ENCODE measurements at regions not wholly inside any gene's neighbourhood (a gene's known extent, or its start where the extent isn't known, plus 50 kb on each side); places are given as distances from the start of the nearest gene placed in this dataset.

DNA sequence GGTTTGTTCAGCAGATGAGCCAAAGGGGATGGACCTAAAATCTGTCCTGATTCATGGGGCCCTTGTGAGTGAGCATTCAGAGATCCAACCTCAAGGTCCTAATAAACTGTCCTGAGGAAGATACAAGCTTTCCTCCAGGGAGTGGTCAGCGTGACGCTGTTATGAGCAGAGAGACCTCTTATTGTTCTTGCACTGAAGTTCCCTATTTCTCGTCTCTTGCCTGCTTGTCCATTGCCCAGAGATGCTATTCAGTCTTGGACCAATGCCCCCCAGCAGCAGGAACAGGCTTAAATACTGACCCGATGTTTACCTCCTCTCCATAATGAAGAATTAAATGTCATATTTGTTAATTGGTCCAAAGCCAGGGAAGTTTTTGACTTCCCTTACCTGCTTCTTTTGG lies 225.2 kb upstream of the PGR start:
- TF ChIP-seq, protein P1, sequence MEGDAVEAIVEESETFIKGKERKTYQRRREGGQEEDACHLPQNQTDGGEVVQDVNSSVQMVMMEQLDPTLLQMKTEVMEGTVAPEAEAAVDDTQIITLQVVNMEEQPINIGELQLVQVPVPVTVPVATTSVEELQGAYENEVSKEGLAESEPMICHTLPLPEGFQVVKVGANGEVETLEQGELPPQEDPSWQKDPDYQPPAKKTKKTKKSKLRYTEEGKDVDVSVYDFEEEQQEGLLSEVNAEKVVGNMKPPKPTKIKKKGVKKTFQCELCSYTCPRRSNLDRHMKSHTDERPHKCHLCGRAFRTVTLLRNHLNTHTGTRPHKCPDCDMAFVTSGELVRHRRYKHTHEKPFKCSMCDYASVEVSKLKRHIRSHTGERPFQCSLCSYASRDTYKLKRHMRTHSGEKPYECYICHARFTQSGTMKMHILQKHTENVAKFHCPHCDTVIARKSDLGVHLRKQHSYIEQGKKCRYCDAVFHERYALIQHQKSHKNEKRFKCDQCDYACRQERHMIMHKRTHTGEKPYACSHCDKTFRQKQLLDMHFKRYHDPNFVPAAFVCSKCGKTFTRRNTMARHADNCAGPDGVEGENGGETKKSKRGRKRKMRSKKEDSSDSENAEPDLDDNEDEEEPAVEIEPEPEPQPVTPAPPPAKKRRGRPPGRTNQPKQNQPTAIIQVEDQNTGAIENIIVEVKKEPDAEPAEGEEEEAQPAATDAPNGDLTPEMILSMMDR (IDR thresholded peaks at IDR 0.05; ENCODE audit: low read depth, low read length), result no peak
- no peak for DNase-seq (ENCODE audit: extremely low read depth, low read depth)

DNA sequence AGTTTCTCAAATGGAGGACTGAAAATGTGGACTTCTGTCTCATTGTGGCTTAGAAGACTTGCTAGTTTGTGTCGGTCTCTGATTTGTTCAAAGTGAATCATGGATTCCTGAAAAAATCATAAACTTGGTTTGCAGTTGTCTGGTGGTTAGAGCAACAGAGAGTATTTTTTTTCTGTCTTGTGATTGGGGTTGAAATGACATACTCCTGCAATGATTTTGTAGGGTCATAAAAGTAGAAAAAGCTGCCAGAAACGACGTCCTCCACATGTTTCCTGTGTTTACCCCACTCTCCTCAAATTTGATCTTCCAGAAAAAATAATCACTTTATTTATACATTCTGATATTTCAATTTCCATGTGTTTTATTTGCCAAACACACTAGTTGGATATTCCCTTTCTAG lies 219.2 kb upstream of the PGR start:
- no peak for DNase-seq (ENCODE audit: extremely low read depth, low read depth)
- TF ChIP-seq, protein P1 (IDR thresholded peaks at IDR 0.05; ENCODE audit: low read depth, low read length), result no peak

DNA sequence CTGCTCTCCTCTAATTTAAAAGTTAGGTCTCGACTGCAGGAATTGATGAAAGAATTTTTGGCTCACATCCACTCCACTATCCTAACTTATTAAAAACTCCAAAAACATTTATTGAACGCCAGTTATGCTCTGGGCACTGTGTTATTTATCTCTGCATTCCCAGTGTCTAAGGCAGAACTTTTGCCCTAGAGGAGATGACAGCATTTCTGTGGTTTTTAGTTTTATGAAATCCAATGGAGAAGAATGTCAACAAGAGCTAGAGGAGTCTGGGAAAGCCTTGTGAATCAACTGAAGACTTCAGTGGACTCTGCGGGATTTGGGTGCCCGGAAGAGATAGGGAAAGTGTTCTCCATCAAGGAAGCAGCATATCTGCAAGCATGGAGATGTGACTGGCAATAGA lies 217.0 kb upstream of the PGR start:
- DNase-seq (ENCODE audit: extremely low read depth, low read depth), result peak; percentile 16
- TF ChIP-seq, protein P1 (IDR thresholded peaks at IDR 0.05; ENCODE audit: low read depth, low read length), result no peak

DNA sequence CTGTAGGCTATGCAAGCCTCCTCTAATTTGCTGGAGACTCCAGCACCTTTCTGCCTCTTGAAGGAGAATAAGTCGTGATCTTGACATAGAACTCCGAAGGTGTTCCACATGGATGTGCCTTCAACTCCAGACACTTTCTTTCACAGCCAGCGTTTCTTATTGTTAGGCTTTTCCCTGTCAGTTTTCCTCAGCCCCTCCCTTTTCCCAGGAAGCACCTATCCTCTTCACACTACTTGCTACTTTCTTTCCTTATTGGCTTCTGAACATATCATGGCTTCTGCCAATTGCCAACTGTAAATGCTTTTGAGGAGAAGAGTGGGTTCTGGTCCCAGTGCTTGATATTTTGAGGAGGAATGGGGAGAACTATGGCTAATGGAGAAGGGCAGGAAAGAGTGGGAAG lies 216.3 kb upstream of the PGR start:
- TF ChIP-seq, protein P1 (IDR thresholded peaks at IDR 0.05; ENCODE audit: low read depth, low read length), result no peak
- DNase-seq (ENCODE audit: extremely low read depth, low read depth), result no peak

DNA sequence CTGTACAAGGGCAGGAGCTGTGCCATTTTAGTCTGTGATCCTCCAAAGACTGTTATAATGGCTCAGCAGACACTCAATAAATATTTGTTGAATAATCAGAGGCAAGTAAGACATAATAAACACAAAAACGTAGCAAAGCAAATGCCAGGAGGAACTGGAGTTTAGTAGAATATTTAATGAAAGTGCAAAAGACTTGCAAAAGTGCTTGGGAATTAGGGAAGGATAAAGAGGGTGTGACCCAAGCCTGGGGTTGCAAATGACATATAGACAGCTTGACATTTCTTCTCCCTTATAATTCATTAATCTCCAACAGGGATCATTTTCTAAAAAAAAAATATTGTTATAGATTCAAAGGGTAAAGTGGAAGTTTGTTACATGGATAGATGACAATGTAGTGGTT lies 212.7 kb upstream of the PGR start:
- no peak for DNase-seq (ENCODE audit: extremely low read depth, low read depth)
- TF ChIP-seq, protein P1 (IDR thresholded peaks at IDR 0.05; ENCODE audit: low read depth, low read length), result no peak

DNA sequence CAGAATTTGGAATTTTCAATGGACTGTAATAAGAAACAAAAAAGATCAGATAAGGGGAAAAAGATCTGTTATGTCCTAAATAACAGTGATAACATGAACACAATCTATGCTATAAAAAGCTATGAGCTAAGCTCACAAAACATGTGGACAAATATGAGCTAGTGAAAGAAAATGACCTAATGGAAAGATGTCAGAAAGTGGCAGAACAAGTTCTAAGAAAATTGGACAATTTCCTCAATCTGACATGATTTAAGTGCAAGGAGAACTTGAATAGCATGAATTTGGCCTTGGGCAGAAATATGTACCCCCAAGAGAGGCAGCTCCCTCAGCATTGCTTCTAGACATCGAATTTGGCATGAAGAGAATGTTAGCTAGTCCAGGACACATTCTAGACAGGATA lies 212.0 kb upstream of the PGR start:
- DNase-seq (ENCODE audit: extremely low read depth, low read depth), result no peak

DNA sequence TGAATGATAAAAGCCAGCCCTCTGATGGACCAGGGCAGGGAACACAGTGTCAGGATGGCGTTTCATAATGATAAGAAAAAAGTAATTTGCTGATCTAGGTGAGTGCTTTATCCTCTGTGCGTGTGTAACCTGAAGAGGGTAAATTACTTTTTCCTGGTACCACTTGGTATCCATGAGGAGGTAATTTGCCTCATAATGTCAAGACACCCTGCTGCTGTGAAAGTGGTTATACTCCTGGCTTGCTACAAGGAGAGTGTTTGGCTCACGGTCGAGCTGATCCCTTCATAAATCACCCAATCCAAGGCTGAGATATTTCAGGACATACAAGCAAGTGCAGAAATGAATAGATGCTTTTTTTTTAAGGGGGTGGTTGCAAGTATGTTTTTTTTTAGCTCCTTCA lies 207.2 kb upstream of the PGR start:
- TF ChIP-seq, protein P1 (IDR thresholded peaks at IDR 0.05; ENCODE audit: low read depth, low read length), result no peak
- DNase-seq (ENCODE audit: extremely low read depth, low read depth), result no peak

More for the DNA sequence above, 212.0 kb upstream of the PGR start:
- TF ChIP-seq, protein P1 (IDR thresholded peaks at IDR 0.05; ENCODE audit: low read depth, low read length), result no peak
